Naive thymus-derived CD4-positive, alpha-beta T cell (primary cell): ENCODE measurements at regions not wholly inside any gene's neighbourhood (a gene's known extent, or its start where the extent isn't known, plus 50 kb on each side); places are given as distances from the start of the nearest gene placed in this dataset.

Experiments used
- ATAC-seq: fragments of 150-1000 bp; cut with Tn5 transposase; 2 replicates; pipeline ENCODE4 v1.10.0; 2021; ENCODE audit warnings: mild to moderate bottlenecking, moderate library complexity
- CTCF ChIA-PET: fragments of 350-600 bp; sonication (Branson Sonifier 250); formaldehyde crosslinking; loops from one replicate; lab custom pipeline; 2021; ENCODE audit warnings: antibody characterized with exemption; lab: Charles Lee
- POLR2A ChIA-PET: fragments of 350-600 bp; sonication (Branson Sonifier 250); formaldehyde crosslinking; loops from one replicate; lab custom pipeline; 2021; ENCODE audit warnings: antibody characterized with exemption, inconsistent platforms; lab: Charles Lee
- DNase-seq, 9 donors: peaks; one replicate each; pipeline versions ENCODE4 v3.0.0 to v3.0.0-alpha.2; 2020 to 2022; ENCODE audit warnings: mixed read lengths in 1 of 9
- H3K27ac ChIP-seq: one replicate; pipeline ENCODE4 v1.7.0; 2013; ENCODE audit warnings: mild to moderate bottlenecking, low read depth, low read length, moderate library complexity
- H3K27me3 ChIP-seq, 2 donors: one replicate each; pipeline ENCODE4 v1.7.0; 2013; ENCODE audit warnings: low read length in 2 of 2, mild to moderate bottlenecking in 2 of 2, moderate library complexity in 2 of 2; ENCODE audit not compliant: control insufficient read depth in 2 of 2, insufficient read depth in 2 of 2
- H3K36me3 ChIP-seq, 3 experiments: 1 replicate in 2 of 3; 2 replicates in 1 of 3; pipeline ENCODE4 v1.7.0; 2013; ENCODE audit warnings: low read length in 3 of 3, mild to moderate bottlenecking in 3 of 3, moderate library complexity in 1 of 3; ENCODE audit not compliant: insufficient read depth in 3 of 3, control insufficient read depth in 2 of 3
- H3K4me1 ChIP-seq, 2 donors: one replicate each; pipeline ENCODE4 v1.7.0; 2013; ENCODE audit warnings: low read length in 2 of 2, mild to moderate bottlenecking in 2 of 2, moderate library complexity in 1 of 2; ENCODE audit not compliant: control insufficient read depth in 2 of 2, insufficient read depth in 2 of 2
- H3K4me3 ChIP-seq: 2 replicates; pipeline ENCODE4 v1.7.0; 2013; ENCODE audit warnings: mild to moderate bottlenecking, low read length
- H3K9me3 ChIP-seq, 3 experiments: 1 replicate in 2 of 3; 2 replicates in 1 of 3; pipeline ENCODE4 v1.7.0; 2013; ENCODE audit warnings: low read length in 3 of 3; ENCODE audit not compliant: control insufficient read depth in 2 of 3
- H3K27ac Mint-ChIP-seq, 9 donors: one replicate each; pipeline ENCODE4 v1.8.0; 2020 to 2022; ENCODE audit warnings: mixed read lengths in 9 of 9, mild to moderate bottlenecking in 8 of 9, moderate library complexity in 5 of 9, inconsistent platforms in 2 of 9
- H3K27me3 Mint-ChIP-seq, 5 donors: one replicate each; pipeline ENCODE4 v1.8.0; 2021 to 2022; ENCODE audit warnings: mixed read lengths in 5 of 5, mild to moderate bottlenecking in 1 of 5
- H3K36me3 Mint-ChIP-seq, 5 donors: one replicate each; pipeline ENCODE4 v1.8.0; 2020 to 2022; ENCODE audit warnings: mixed read lengths in 5 of 5, mild to moderate bottlenecking in 3 of 5, inconsistent platforms in 1 of 5
- H3K4me1 Mint-ChIP-seq, 7 donors: one replicate each; pipeline ENCODE4 v1.8.0; 2020 to 2022; ENCODE audit warnings: mixed read lengths in 7 of 7, mild to moderate bottlenecking in 3 of 7, inconsistent platforms in 1 of 7
- H3K4me3 Mint-ChIP-seq, 10 donors: one replicate each; pipeline ENCODE4 v1.8.0; 2020 to 2022; ENCODE audit warnings: mild to moderate bottlenecking in 10 of 10, mixed read lengths in 10 of 10, moderate library complexity in 6 of 10, inconsistent platforms in 2 of 10
- H3K9me3 Mint-ChIP-seq, 11 donors: one replicate each; pipeline ENCODE4 v1.8.0; 2020 to 2022; ENCODE audit warnings: mixed read lengths in 11 of 11, mild to moderate bottlenecking in 4 of 11, inconsistent platforms in 1 of 11, moderate library complexity in 1 of 11
- intact Hi-C, 2 donors: fragments of 100-400 bp; cut with micrococcal nuclease; formaldehyde crosslinking; loops; one replicate each; pipeline ENCODE4 v1.15.1; 2023

DNA sequence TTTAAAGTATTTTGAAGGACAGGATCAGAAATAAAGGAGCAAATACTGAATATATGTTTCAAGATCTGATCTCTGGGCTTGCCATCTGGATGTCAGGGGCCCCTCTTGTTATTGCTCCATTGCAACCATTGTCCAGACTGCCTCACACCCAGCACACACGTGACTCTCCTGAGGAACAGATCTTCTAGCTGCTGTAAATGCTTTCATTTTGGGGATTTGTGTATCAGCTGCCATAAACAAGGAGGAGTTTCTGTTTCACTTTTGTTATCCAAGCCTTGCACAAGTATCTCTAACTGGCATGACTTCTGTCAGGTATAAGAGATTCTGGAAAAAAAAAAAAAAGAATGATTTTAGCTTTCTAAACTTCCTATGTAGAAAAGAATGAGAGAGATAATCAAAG, 1624.1 kb upstream of the PRR20A start:
- DNase-seq (no peak), ATAC-seq (no peak)
- peaks cover 0 to 14% (median 7%) of the 10 kb centered on the region in 11 donors for H3K9me3 Mint-ChIP-seq
- no peak overlapping the region for H3K4me3 Mint-ChIP-seq
- no peaks in the 10 kb centered on the region for H3K4me1 Mint-ChIP-seq
- ChIA-PET POLR2A (no interaction called here), CTCF (no interaction called here)
- Histone ChIP-seq H3K4me1 (no peaks in the 10 kb centered on the region), H3K36me3 (no peaks in the 10 kb centered on the region), H3K27ac (no peak overlapping the region), H3K4me3 (no peak overlapping the region), H3K27me3 (no peaks in the 10 kb centered on the region), H3K9me3 (no peaks in the 10 kb centered on the region)
- intact Hi-C loops = no loop called here
- H3K27me3 Mint-ChIP-seq = no peaks in the 10 kb centered on the region
- no peaks in the 10 kb centered on the region for H3K36me3 Mint-ChIP-seq
- H3K27ac Mint-ChIP-seq = no peak overlapping the region

DNA sequence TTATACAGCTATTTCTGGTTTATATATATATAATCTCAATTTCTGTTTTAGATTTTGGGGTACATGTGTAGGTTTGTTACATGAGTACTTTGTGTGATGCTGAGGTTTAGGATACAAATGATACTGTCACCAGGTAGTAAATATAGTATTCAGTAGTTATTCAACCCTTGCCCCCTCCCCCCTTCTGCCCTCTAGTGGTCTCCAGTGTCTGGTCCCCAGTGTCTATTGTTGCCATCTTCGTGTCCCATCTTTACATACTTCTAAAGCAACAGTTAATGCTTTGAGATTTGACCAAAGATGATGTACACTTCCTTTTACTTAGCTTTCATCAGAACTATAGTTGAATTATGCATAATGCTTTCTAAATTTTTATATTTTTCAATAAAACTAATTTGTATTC, 1623.4 kb upstream of the PRR20A start:
- H3K27ac Mint-ChIP-seq = no peak overlapping the region
- no peak overlapping the region for H3K4me3 Mint-ChIP-seq
- H3K27me3 Mint-ChIP-seq = no peaks in the 10 kb centered on the region
- Histone ChIP-seq H3K4me1 (no peaks in the 10 kb centered on the region), H3K36me3 (no peaks in the 10 kb centered on the region), H3K9me3 (no peaks in the 10 kb centered on the region), H3K27ac (no peak overlapping the region), H3K27me3 (no peaks in the 10 kb centered on the region), H3K4me3 (no peak overlapping the region)
- ATAC-seq = no peak
- H3K9me3 Mint-ChIP-seq = peaks cover 0 to 15% (median 7%) of the 10 kb centered on the region in 11 donors
- no peak for DNase-seq
- intact Hi-C loops = no loop called here
- H3K36me3 Mint-ChIP-seq = no peaks in the 10 kb centered on the region
- ChIA-PET POLR2A (no interaction called here), CTCF (no interaction called here)
- no peaks in the 10 kb centered on the region for H3K4me1 Mint-ChIP-seq

DNA sequence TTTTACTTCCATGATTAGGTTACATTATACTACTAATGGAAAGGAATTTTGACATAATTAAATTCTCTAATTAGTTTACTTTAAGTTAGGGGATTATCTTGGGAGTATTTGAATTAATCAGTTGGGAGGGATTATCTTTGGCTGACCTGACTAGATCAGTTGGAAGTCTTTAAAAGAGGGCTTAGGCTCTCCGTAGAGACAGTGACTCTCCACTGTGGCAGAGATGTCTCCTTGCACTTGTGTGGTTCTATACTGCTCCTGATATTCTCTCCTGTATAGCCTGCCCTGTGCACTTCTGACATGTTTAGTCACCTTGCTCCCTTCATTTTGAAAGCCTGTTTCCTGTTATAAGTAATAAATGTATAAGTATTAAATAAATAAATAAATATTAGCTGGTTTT, 1612.3 kb upstream of the PRR20A start:
- DNase-seq (no peak), ATAC-seq (no peak)
- Mint-ChIP-seq H3K9me3 (peaks cover 0 to 21% (median 5%) of the 10 kb centered on the region in 11 donors), H3K27me3 (no peaks in the 10 kb centered on the region), H3K4me3 (no peak overlapping the region), H3K27ac (no peak overlapping the region), H3K36me3 (no peaks in the 10 kb centered on the region), H3K4me1 (no peaks in the 10 kb centered on the region)
- intact Hi-C loops = no loop called here
- no peak overlapping the region for H3K4me3 ChIP-seq
- CTCF ChIA-PET = no interaction called here
- H3K27ac ChIP-seq = no peak overlapping the region
- POLR2A ChIA-PET = no interaction called here
- H3K9me3 ChIP-seq = no peaks in the 10 kb centered on the region
- H3K27me3 ChIP-seq = no peaks in the 10 kb centered on the region
- no peaks in the 10 kb centered on the region for H3K4me1 ChIP-seq
- no peaks in the 10 kb centered on the region for H3K36me3 ChIP-seq

DNA sequence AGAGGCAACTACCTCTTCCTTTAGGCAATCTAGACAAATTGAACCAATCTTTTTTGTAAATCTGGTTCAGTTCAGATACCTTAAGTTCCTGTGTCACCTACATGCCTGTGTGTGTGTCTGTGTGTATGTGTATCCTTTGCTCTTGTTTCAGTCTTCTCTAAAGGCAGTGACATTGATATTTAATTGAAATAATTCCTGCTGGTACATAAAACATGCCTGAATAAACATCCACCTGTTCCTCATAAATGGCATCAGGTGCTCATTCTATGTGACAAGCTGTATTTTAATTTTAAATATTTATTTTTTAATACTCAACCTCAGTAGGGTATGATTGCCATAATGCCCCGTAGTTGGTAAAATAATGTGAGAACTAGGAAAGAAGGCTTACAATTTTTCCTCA, 1606.4 kb upstream of the PRR20A start:
- H3K36me3 Mint-ChIP-seq = peaks cover 0 to 3% (median 0%) of the 10 kb centered on the region in 5 donors
- no peaks in the 10 kb centered on the region for H3K36me3 ChIP-seq
- ChIA-PET POLR2A (no interaction called here), CTCF (no interaction called here)
- ATAC-seq (no peak), DNase-seq (no peak)
- intact Hi-C loops = no loop called here
- H3K4me3 Mint-ChIP-seq = no peak overlapping the region
- H3K4me1 Mint-ChIP-seq = no peaks in the 10 kb centered on the region
- no peaks in the 10 kb centered on the region for H3K27me3 Mint-ChIP-seq
- H3K9me3 Mint-ChIP-seq = peaks cover 0 to 19% (median 4%) of the 10 kb centered on the region in 11 donors
- H3K4me1 ChIP-seq = no peaks in the 10 kb centered on the region
- no peak overlapping the region for H3K27ac ChIP-seq
- no peak overlapping the region for H3K4me3 ChIP-seq
- no peaks in the 10 kb centered on the region for H3K9me3 ChIP-seq
- H3K27ac Mint-ChIP-seq = no peak overlapping the region
- no peaks in the 10 kb centered on the region for H3K27me3 ChIP-seq

DNA sequence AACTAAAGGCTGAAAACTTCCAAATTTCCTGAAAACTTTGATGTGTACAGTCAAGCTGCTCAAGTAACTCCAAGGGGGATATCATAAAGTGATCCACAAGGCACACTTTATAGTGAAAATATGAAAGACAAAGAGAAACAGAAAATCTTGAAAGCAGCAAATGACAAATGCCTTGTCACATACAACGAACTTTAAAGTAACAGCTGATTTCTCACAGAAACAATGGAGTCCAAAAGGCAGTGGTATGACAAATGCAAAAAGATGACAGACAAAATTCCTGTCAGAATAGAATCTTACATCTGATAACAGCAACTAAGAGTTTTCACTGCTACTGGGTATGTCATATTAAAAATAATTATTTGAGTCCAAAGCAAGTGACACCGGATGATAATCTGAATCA, 1602.3 kb upstream of the PRR20A start:
- Histone ChIP-seq H3K27me3 (no peaks in the 10 kb centered on the region), H3K36me3 (no peaks in the 10 kb centered on the region), H3K9me3 (no peaks in the 10 kb centered on the region), H3K4me1 (no peaks in the 10 kb centered on the region), H3K27ac (no peak overlapping the region), H3K4me3 (no peak overlapping the region)
- ATAC-seq = no peak
- no peaks in the 10 kb centered on the region for H3K27me3 Mint-ChIP-seq
- H3K36me3 Mint-ChIP-seq = peaks cover 0 to 3% (median 0%) of the 10 kb centered on the region in 5 donors
- CTCF ChIA-PET = no interaction called here
- no peak overlapping the region for H3K4me3 Mint-ChIP-seq
- H3K9me3 Mint-ChIP-seq = peaks cover 0 to 19% (median 3%) of the 10 kb centered on the region in 11 donors
- DNase-seq = no peak
- POLR2A ChIA-PET = no interaction called here
- intact Hi-C loops = no loop called here
- no peak overlapping the region for H3K27ac Mint-ChIP-seq
- H3K4me1 Mint-ChIP-seq = no peaks in the 10 kb centered on the region

DNA sequence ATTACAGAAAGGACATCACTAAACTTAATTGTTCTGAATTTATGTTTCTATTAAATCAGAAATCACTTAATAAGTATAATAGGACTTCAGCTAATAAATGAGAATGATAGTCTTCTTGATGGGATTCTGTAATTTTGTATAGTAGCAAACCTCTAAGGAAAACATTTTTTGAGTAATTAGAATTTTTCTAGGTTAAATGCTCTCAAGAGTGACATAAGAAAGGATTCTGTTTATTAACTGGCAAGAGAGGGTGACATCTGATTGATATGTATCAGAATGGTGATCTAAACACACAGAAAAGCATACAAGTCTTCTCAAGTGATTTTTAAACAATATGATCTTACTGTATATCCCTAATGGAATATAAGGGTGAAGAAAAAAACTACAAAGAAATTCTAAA, 1597.7 kb upstream of the PRR20A start:
- Mint-ChIP-seq H3K27ac (no peak overlapping the region), H3K27me3 (no peaks in the 10 kb centered on the region), H3K36me3 (peaks cover 0 to 3% (median 0%) of the 10 kb centered on the region in 5 donors), H3K9me3 (peaks cover 0 to 29% (median 6%) of the 10 kb centered on the region in 11 donors), H3K4me3 (no peak overlapping the region), H3K4me1 (no peaks in the 10 kb centered on the region)
- H3K27ac ChIP-seq = no peak overlapping the region
- CTCF ChIA-PET = no interaction called here
- no peaks in the 10 kb centered on the region for H3K4me1 ChIP-seq
- no peak for ATAC-seq
- intact Hi-C loops = no loop called here
- no peak for DNase-seq
- no peaks in the 10 kb centered on the region for H3K9me3 ChIP-seq
- no peak overlapping the region for H3K4me3 ChIP-seq
- no peaks in the 10 kb centered on the region for H3K27me3 ChIP-seq
- no peaks in the 10 kb centered on the region for H3K36me3 ChIP-seq
- POLR2A ChIA-PET = no interaction called here

DNA sequence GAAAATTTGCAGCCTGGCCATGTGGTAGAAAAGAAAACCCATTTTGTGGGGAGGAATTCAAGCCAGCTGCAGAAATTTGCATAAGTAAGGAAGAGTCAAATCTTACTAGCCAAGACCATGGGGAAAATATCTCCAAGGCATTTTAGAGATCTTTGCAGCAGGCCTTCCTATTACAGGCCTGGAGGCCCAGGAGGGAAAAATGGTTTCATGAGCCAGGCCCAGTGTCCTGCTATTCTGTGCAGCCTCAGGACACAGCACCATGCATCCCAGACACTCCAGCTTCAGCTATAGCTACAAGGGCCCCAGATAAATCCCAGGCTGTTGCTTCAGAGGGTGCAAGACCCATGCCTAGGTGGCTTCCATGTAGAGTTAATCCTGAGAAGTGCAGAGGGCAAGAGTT, 1590.1 kb upstream of the PRR20A start:
- no peaks in the 10 kb centered on the region for H3K9me3 ChIP-seq
- ChIA-PET POLR2A (no interaction called here), CTCF (no interaction called here)
- DNase-seq = no peak
- H3K4me3 ChIP-seq = no peak overlapping the region
- Mint-ChIP-seq H3K36me3 (peaks cover 0 to 4% (median 0%) of the 10 kb centered on the region in 5 donors), H3K9me3 (peaks cover 3 to 21% (median 8%) of the 10 kb centered on the region in 11 donors), H3K27ac (no peak overlapping the region), H3K4me3 (no peak overlapping the region), H3K4me1 (no peaks in the 10 kb centered on the region), H3K27me3 (no peaks in the 10 kb centered on the region)
- ATAC-seq = no peak
- no peaks in the 10 kb centered on the region for H3K36me3 ChIP-seq
- no peaks in the 10 kb centered on the region for H3K27me3 ChIP-seq
- intact Hi-C loops = no loop called here
- H3K4me1 ChIP-seq = no peaks in the 10 kb centered on the region
- H3K27ac ChIP-seq = no peak overlapping the region
